CD4-positive, alpha-beta T cell (primary cell): ENCODE measurements at regions not wholly inside any gene's neighbourhood (a gene's known extent, or its start where the extent isn't known, plus 50 kb on each side); places are given as distances from the start of the nearest gene placed in this dataset.

ENCODE experiments used
- ATAC-seq: fragments of 200-7000 bp; cut with Tn5 transposase; one replicate; pipeline ENCODE4 v1.10.0; 2022; ENCODE audit warnings: mild to moderate bottlenecking; ENCODE audit not compliant: poor library complexity
- CTCF ChIA-PET: fragments of 350-600 bp; sonication (Branson Sonifier 250); formaldehyde crosslinking; loops from one replicate; lab custom pipeline; 2021; ENCODE audit warnings: antibody characterized with exemption, inconsistent platforms; lab: Charles Lee
- POLR2A ChIA-PET: fragments of 350-600 bp; sonication (Branson Sonifier 250); formaldehyde crosslinking; loops from one replicate; lab custom pipeline; 2021; ENCODE audit warnings: antibody characterized with exemption, inconsistent platforms; lab: Charles Lee
- DNase-seq, 14 experiments: peaks; one replicate each; pipeline ENCODE4 v3.0.0-alpha.2; 2013 to 2020; ENCODE audit warnings: mixed read lengths in 2 of 14
- H3K27ac ChIP-seq, 2 donors: one replicate each; pipeline versions ENCODE4 v1.5.1 to v1.7.0; 2013; ENCODE audit warnings: low read length in 2 of 2, low read depth in 1 of 2, mild to moderate bottlenecking in 1 of 2
- H3K27me3 ChIP-seq, 2 experiments: 1 replicate in 1 of 2; 2 replicates in 1 of 2; pipeline versions ENCODE4 v1.6.1 to v1.7.0; 2013; ENCODE audit warnings: low read length in 2 of 2, control low read depth in 1 of 2, mild to moderate bottlenecking in 1 of 2, moderate library complexity in 1 of 2; ENCODE audit not compliant: insufficient read depth in 2 of 2, control insufficient read depth in 1 of 2
- H3K36me3 ChIP-seq: one replicate; pipeline ENCODE4 v1.6.1; 2013; ENCODE audit warnings: low read length, control low read depth; ENCODE audit not compliant: insufficient read depth
- H3K4me1 ChIP-seq: one replicate; pipeline ENCODE4 v1.6.1; 2013; ENCODE audit warnings: low read length, control low read depth; ENCODE audit not compliant: insufficient read depth
- H3K4me3 ChIP-seq: one replicate; pipeline ENCODE4 v1.5.1; 2013; ENCODE audit warnings: mild to moderate bottlenecking, low read length, moderate library complexity
- H3K9me3 ChIP-seq, 2 experiments: 1 replicate in 1 of 2; 2 replicates in 1 of 2; pipeline versions ENCODE4 v1.6.1 to v1.7.0; 2013; ENCODE audit warnings: low read length in 2 of 2, mild to moderate bottlenecking in 2 of 2, control low read depth in 1 of 2, moderate library complexity in 1 of 2; ENCODE audit not compliant: control insufficient read depth in 1 of 2, insufficient read depth in 1 of 2
- H3K27ac Mint-ChIP-seq: one replicate; pipeline ENCODE4 v1.8.0; 2020; ENCODE audit warnings: mixed read lengths
- H3K27me3 Mint-ChIP-seq: one replicate; pipeline ENCODE4 v1.8.0; 2021; ENCODE audit warnings: mixed read lengths
- H3K36me3 Mint-ChIP-seq: one replicate; pipeline ENCODE4 v1.8.0; 2021; ENCODE audit warnings: low read depth, mixed read lengths
- H3K4me1 Mint-ChIP-seq: one replicate; pipeline ENCODE4 v1.8.0; 2021; ENCODE audit warnings: low read depth, mixed read lengths
- H3K4me3 Mint-ChIP-seq: one replicate; pipeline ENCODE4 v1.8.0; 2020; ENCODE audit warnings: mild to moderate bottlenecking, mixed read lengths
- H3K9me3 Mint-ChIP-seq: one replicate; pipeline ENCODE4 v1.8.0; 2020; ENCODE audit warnings: mixed read lengths
- intact Hi-C, 2 experiments: fragments of 100-400 bp; cut with DNase I in 1 of 2; cut with micrococcal nuclease in 1 of 2; formaldehyde crosslinking; loops; one replicate each; pipeline versions ENCODE4 v1.15.1 to v1.9.0; 2023 to 2025; cut with DNase I, micrococcal nuclease
- TF ChIP-seq, protein P1 (sequence below): fragments of 200-600 bp; IDR thresholded peaks from one replicate; pipeline ENCODE4 v1.8.0; 2022; ENCODE audit warnings: antibody characterized with exemption, mild to moderate bottlenecking

DNA sequence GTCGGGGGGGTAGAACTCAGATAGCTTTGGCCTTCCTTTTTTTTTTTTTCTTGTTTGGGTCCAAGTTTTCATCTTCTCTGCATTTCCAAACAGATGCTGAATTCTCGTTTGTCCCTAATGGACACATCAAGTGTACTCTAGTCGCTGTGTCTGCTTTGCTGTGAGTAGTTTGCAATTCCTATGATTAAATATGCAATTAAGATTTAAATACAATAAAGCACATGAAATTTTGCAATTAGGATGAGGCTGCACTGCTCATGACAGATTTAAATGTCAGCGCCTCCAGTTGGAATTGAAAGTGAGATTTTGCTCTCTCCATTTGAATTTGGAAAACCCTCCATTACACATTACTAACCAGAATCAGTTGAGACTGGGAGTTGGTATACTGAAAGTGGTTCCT is 70.4 kb downstream of the PFDN4 start:
- Histone ChIP-seq H3K27ac (no peak overlapping the region), H3K4me3 (no peak overlapping the region), H3K9me3 (no peaks in the 10 kb centered on the region), H3K27me3 (no peaks in the 10 kb centered on the region), H3K36me3 (no peaks in the 10 kb centered on the region), H3K4me1 (no peaks in the 10 kb centered on the region)
- CTCF ChIA-PET: no interaction called here
- H3K4me1 Mint-ChIP-seq: no peaks in the 10 kb centered on the region
- no peaks in the 10 kb centered on the region for H3K36me3 Mint-ChIP-seq
- no peak for ATAC-seq
- no peaks in the 10 kb centered on the region for H3K9me3 Mint-ChIP-seq
- no peak overlapping the region for H3K4me3 Mint-ChIP-seq
- intact Hi-C loops: no loop called here
- POLR2A ChIA-PET: no interaction called here
- TF ChIP-seq, protein P1, sequence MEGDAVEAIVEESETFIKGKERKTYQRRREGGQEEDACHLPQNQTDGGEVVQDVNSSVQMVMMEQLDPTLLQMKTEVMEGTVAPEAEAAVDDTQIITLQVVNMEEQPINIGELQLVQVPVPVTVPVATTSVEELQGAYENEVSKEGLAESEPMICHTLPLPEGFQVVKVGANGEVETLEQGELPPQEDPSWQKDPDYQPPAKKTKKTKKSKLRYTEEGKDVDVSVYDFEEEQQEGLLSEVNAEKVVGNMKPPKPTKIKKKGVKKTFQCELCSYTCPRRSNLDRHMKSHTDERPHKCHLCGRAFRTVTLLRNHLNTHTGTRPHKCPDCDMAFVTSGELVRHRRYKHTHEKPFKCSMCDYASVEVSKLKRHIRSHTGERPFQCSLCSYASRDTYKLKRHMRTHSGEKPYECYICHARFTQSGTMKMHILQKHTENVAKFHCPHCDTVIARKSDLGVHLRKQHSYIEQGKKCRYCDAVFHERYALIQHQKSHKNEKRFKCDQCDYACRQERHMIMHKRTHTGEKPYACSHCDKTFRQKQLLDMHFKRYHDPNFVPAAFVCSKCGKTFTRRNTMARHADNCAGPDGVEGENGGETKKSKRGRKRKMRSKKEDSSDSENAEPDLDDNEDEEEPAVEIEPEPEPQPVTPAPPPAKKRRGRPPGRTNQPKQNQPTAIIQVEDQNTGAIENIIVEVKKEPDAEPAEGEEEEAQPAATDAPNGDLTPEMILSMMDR: no peak
- H3K27me3 Mint-ChIP-seq: peaks cover 5% of the 10 kb centered on the region
- no peak overlapping the region for H3K27ac Mint-ChIP-seq
- no peak for DNase-seq

DNA sequence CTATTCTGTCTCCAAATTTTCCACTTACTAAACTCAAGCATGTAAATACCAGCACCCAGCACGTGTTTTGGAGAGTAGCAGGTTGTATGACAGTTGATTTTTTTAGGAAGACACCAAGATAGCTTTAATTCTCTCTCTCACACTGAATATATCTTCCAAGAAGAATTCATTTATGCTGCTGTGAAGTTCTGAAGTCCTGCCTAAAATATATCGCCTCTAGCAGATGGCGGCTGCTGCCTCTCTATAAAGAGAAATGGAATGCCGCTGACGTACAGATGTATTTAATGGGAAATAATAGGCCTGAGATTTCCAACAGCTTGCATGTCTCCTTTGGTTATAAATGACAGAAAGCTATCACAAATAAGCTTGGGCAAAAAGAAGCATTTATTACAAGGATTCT is 74.7 kb downstream of the PFDN4 start:
- intact Hi-C loops: no loop called here
- H3K4me3 ChIP-seq: no peak overlapping the region
- H3K27me3 ChIP-seq: no peaks in the 10 kb centered on the region
- Mint-ChIP-seq H3K36me3 (no peaks in the 10 kb centered on the region), H3K4me3 (no peak overlapping the region), H3K27me3 (no peaks in the 10 kb centered on the region), H3K4me1 (no peaks in the 10 kb centered on the region), H3K27ac (no peak overlapping the region), H3K9me3 (no peaks in the 10 kb centered on the region)
- POLR2A ChIA-PET: no interaction called here
- ATAC-seq: no peak
- DNase-seq: no peak
- H3K36me3 ChIP-seq: no peaks in the 10 kb centered on the region
- H3K4me1 ChIP-seq: no peaks in the 10 kb centered on the region
- TF ChIP-seq, protein P1: no peak
- CTCF ChIA-PET: no interaction called here
- H3K9me3 ChIP-seq: no peaks in the 10 kb centered on the region
- H3K27ac ChIP-seq: no peak overlapping the region

DNA sequence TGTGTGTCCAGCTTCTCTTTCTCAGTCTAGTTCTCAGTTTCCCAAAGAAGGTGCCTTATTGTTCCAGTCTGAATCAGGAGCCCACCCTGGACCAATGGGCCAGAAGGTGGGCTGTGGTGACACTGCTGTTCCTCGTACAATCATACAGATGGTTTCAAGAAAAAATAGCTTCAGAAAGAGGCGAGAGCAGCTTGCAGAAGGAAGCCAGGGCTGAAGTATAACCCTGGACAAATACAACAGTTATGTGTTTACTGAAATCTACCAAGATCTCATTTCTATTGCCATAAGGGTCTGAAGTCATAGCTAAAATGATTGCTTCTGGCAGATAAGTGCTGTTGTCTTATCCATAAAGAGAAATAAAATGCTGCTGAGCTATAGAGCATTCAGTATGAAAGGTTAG is 75.4 kb downstream of the PFDN4 start:
- H3K4me1 ChIP-seq: no peaks in the 10 kb centered on the region
- CTCF ChIA-PET: no interaction called here
- POLR2A ChIA-PET: no interaction called here
- no peak overlapping the region for H3K27ac Mint-ChIP-seq
- ATAC-seq (no peak), DNase-seq (no peak)
- no peaks in the 10 kb centered on the region for H3K9me3 Mint-ChIP-seq
- TF ChIP-seq, protein P1: no peak
- no peak overlapping the region for H3K4me3 ChIP-seq
- H3K4me1 Mint-ChIP-seq: no peaks in the 10 kb centered on the region
- no peaks in the 10 kb centered on the region for H3K36me3 ChIP-seq
- H3K9me3 ChIP-seq: no peaks in the 10 kb centered on the region
- no peak overlapping the region for H3K27ac ChIP-seq
- H3K4me3 Mint-ChIP-seq: no peak overlapping the region
- intact Hi-C loops: no loop called here
- H3K27me3 Mint-ChIP-seq: no peaks in the 10 kb centered on the region
- no peaks in the 10 kb centered on the region for H3K27me3 ChIP-seq
- no peaks in the 10 kb centered on the region for H3K36me3 Mint-ChIP-seq
